Stimulated activated naive B cell treated with anti-CD40 and anti-IgM and Interleukin-4, amounts not matched to agents 10 μg/mL and 1 μg/mL and 100 μg/mL, for 72 hours (primary cell): ENCODE measurements at regions not wholly inside any gene's neighbourhood (a gene's known extent, or its start where the extent isn't known, plus 50 kb on each side); places are given as distances from the start of the nearest gene placed in this dataset.

Experiments
- ATAC-seq, 2 donors: fragments of 150-1000 bp; cut with Tn5 transposase; replicated peaks; 2 replicates each; pipeline ENCODE4 v1.10.0; 2021; ENCODE audit warnings: moderate library complexity in 1 of 2
- DNase-seq: peaks from one replicate; pipeline ENCODE4 v3.0.0; 2021
- H3K27ac Mint-ChIP-seq: one replicate; pipeline ENCODE4 v1.8.0; 2022; ENCODE audit warnings: mild to moderate bottlenecking, mixed read lengths
- H3K27me3 Mint-ChIP-seq, 2 donors: one replicate each; pipeline ENCODE4 v1.8.0; 2022; ENCODE audit warnings: mixed read lengths in 2 of 2
- H3K36me3 Mint-ChIP-seq, 2 donors: one replicate each; pipeline ENCODE4 v1.8.0; 2022; ENCODE audit warnings: mixed read lengths in 2 of 2, mild to moderate bottlenecking in 1 of 2
- H3K4me1 Mint-ChIP-seq, 2 donors: one replicate each; pipeline ENCODE4 v1.8.0; 2022; ENCODE audit warnings: mixed read lengths in 2 of 2, mild to moderate bottlenecking in 1 of 2
- H3K4me3 Mint-ChIP-seq, 2 donors: one replicate each; pipeline ENCODE4 v1.8.0; 2022; ENCODE audit warnings: mild to moderate bottlenecking in 2 of 2, mixed read lengths in 2 of 2, moderate library complexity in 1 of 2
- H3K9me3 Mint-ChIP-seq, 2 donors: one replicate each; pipeline ENCODE4 v1.8.0; 2022; ENCODE audit warnings: mixed read lengths in 2 of 2, mild to moderate bottlenecking in 1 of 2

GRCh38 chr2:46826569-46827245 is 88.9 kb downstream of the MCFD2 start:
- ATAC-seq: no peak
- H3K36me3 Mint-ChIP-seq: peaks cover 3 to 4% of the 10 kb centered on the region in 2 donors
- peaks cover 0 to 7% of the 10 kb centered on the region in 2 donors for H3K27me3 Mint-ChIP-seq
- no peak overlapping the region for H3K27ac Mint-ChIP-seq
- H3K9me3 Mint-ChIP-seq: peaks cover 0 to 3% of the 10 kb centered on the region in 2 donors
- DNase-seq: no peak
- H3K4me1 Mint-ChIP-seq: peaks cover 7 to 12% of the 10 kb centered on the region in 2 donors
- H3K4me3 Mint-ChIP-seq: no peak overlapping the region

GRCh38 chr2:46825939-46826568 is 89.6 kb downstream of the MCFD2 start:
- Mint-ChIP-seq H3K4me3 (no peak overlapping the region), H3K27me3 (peaks cover 0 to 7% of the 10 kb centered on the region in 2 donors), H3K4me1 (peaks cover 7 to 12% of the 10 kb centered on the region in 2 donors), H3K9me3 (peaks cover 0 to 3% of the 10 kb centered on the region in 2 donors), H3K27ac (no peak overlapping the region), H3K36me3 (peaks cover 3 to 4% of the 10 kb centered on the region in 2 donors)
- ATAC-seq: no peak
- DNase-seq: no peak

GRCh38 chr2:46825231-46825938 is 90.2 kb downstream of the MCFD2 start:
- Mint-ChIP-seq H3K36me3 (peaks cover 3 to 4% of the 10 kb centered on the region in 2 donors), H3K4me3 (no peak overlapping the region), H3K9me3 (peaks cover 0 to 1% of the 10 kb centered on the region in 2 donors), H3K27ac (no peak overlapping the region), H3K4me1 (peaks cover 7 to 12% of the 10 kb centered on the region in 2 donors), H3K27me3 (peaks cover 0 to 7% of the 10 kb centered on the region in 2 donors)
- ATAC-seq (no peak), DNase-seq (no peak)

- no peak overlapping the region for H3K4me3 Mint-ChIP-seq
- no peak overlapping the region for H3K27ac Mint-ChIP-seq
- peaks cover 0 to 3% of the 10 kb centered on the region in 2 donors for H3K9me3 Mint-ChIP-seq
- H3K4me1 Mint-ChIP-seq: peaks cover 7 to 12% of the 10 kb centered on the region in 2 donors
- H3K27me3 Mint-ChIP-seq: peaks cover 0 to 4% of the 10 kb centered on the region in 2 donors
- no peak for DNase-seq
- peaks cover 3 to 4% of the 10 kb centered on the region in 2 donors for H3K36me3 Mint-ChIP-seq
- no peak for ATAC-seq
Observed at GRCh38 chr2:46824611-46825010, 91.0 kb downstream of the MCFD2 start.

- Mint-ChIP-seq H3K27ac (no peak overlapping the region), H3K4me1 (no peaks in the 10 kb centered on the region), H3K9me3 (peaks cover 0 to 1% of the 10 kb centered on the region in 2 donors), H3K36me3 (peaks cover 0 to 1% of the 10 kb centered on the region in 2 donors), H3K4me3 (no peak overlapping the region), H3K27me3 (no peaks in the 10 kb centered on the region)
- no peak for ATAC-seq
- no peak for DNase-seq
Observed at GRCh38 chr2:46821600-46821999, 94.0 kb downstream of the MCFD2 start.

- peaks cover 0 to 1% of the 10 kb centered on the region in 2 donors for H3K36me3 Mint-ChIP-seq
- ATAC-seq (no peak), DNase-seq (no peak)
- H3K9me3 Mint-ChIP-seq: peaks cover 0 to 1% of the 10 kb centered on the region in 2 donors
- no peak overlapping the region for H3K4me3 Mint-ChIP-seq
- peaks cover 0 to 3% of the 10 kb centered on the region in 2 donors for H3K27me3 Mint-ChIP-seq
- no peak overlapping the region for H3K27ac Mint-ChIP-seq
- peaks cover 2 to 6% of the 10 kb centered on the region in 2 donors for H3K4me1 Mint-ChIP-seq
Observed at GRCh38 chr2:46818819-46819218, 96.8 kb downstream of the MCFD2 start.

GRCh38 chr2:46818141-46818621 is 97.4 kb downstream of the MCFD2 start:
- Mint-ChIP-seq H3K4me1 (peaks cover 2 to 6% of the 10 kb centered on the region in 2 donors), H3K4me3 (no peak overlapping the region), H3K27ac (no peak overlapping the region), H3K9me3 (peaks cover 0 to 1% of the 10 kb centered on the region in 2 donors), H3K27me3 (peaks cover 0 to 3% of the 10 kb centered on the region in 2 donors), H3K36me3 (peaks cover 0 to 1% of the 10 kb centered on the region in 2 donors)
- no peak for DNase-seq
- no peak for ATAC-seq

GRCh38 chr2:46816846-46817726 is 98.5 kb downstream of the MCFD2 start:
- Mint-ChIP-seq H3K4me3 (no peak overlapping the region), H3K36me3 (no peaks in the 10 kb centered on the region), H3K27ac (no peak overlapping the region), H3K4me1 (peaks cover 2 to 7% of the 10 kb centered on the region in 2 donors), H3K27me3 (peaks cover 9 to 10% of the 10 kb centered on the region in 2 donors), H3K9me3 (peaks cover 0 to 1% of the 10 kb centered on the region in 2 donors)
- no peak for ATAC-seq
- no peak for DNase-seq

GRCh38 chr2:46816151-46816845 is 99.3 kb downstream of the MCFD2 start:
- H3K27me3 Mint-ChIP-seq: peaks cover 12 to 14% of the 10 kb centered on the region in 2 donors
- no peaks in the 10 kb centered on the region for H3K36me3 Mint-ChIP-seq
- peaks cover 0 to 1% of the 10 kb centered on the region in 2 donors for H3K9me3 Mint-ChIP-seq
- no peak overlapping the region for H3K4me3 Mint-ChIP-seq
- ATAC-seq (no peak), DNase-seq (no peak)
- peaks cover 2 to 14% of the 10 kb centered on the region in 2 donors for H3K4me1 Mint-ChIP-seq
- no peak overlapping the region for H3K27ac Mint-ChIP-seq

GRCh38 chr2:46815121-46815802 is 100.3 kb downstream of the MCFD2 start:
- H3K4me3 Mint-ChIP-seq: no peak overlapping the region
- peaks cover 12 to 14% of the 10 kb centered on the region in 2 donors for H3K27me3 Mint-ChIP-seq
- ATAC-seq (no peak), DNase-seq (no peak)
- peaks cover 0 to 1% of the 10 kb centered on the region in 2 donors for H3K9me3 Mint-ChIP-seq
- H3K4me1 Mint-ChIP-seq: peaks cover 3 to 16% of the 10 kb centered on the region in 2 donors
- H3K36me3 Mint-ChIP-seq: no peaks in the 10 kb centered on the region
- no peak overlapping the region for H3K27ac Mint-ChIP-seq

- no peak overlapping the region for H3K4me3 Mint-ChIP-seq
- ATAC-seq (peak; percentile 31 to 55), DNase-seq (no peak)
- H3K4me1 Mint-ChIP-seq: peaks cover 3 to 16% of the 10 kb centered on the region in 2 donors
- peak overlapping the region; percentile 80 for H3K27ac Mint-ChIP-seq
- peaks cover 12 to 14% of the 10 kb centered on the region in 2 donors for H3K27me3 Mint-ChIP-seq
- H3K9me3 Mint-ChIP-seq: peaks cover under 1 to 1% of the 10 kb centered on the region in 2 donors
- H3K36me3 Mint-ChIP-seq: peaks cover 0 to under 1% of the 10 kb centered on the region in 2 donors
Observed at GRCh38 chr2:46814160-46814961, 101.2 kb downstream of the MCFD2 start.

- Mint-ChIP-seq H3K4me3 (no peak overlapping the region), H3K36me3 (peaks cover 0 to 2% of the 10 kb centered on the region in 2 donors), H3K27me3 (peaks cover 12 to 14% of the 10 kb centered on the region in 2 donors), H3K27ac (no peak overlapping the region), H3K9me3 (peaks cover 4 to 5% of the 10 kb centered on the region in 2 donors), H3K4me1 (peaks cover 3 to 16% of the 10 kb centered on the region in 2 donors)
- no peak for DNase-seq
- no peak for ATAC-seq
Observed at GRCh38 chr2:46813680-46814079, 101.9 kb downstream of the MCFD2 start.
